ENCODE measurements at regions not wholly inside any gene's neighbourhood (a gene's known extent, or its start where the extent isn't known, plus 50 kb on each side); places are given as distances from the start of the nearest gene placed in this dataset.
"Not testable (repeated sequence)": the region's sequence is repeated elsewhere in the genome, so short reads cannot be mapped to it uniquely, and the experiment has no call there.

GRCh38 chr12:20154052-20154451 is 214.3 kb upstream of the PDE3A start:
- Histone ChIP-seq H3K27me3 (no peaks in the 10 kb centered on the region), H3K9me3 (no peaks in the 10 kb centered on the region), H3K4me1 (no peaks in the 10 kb centered on the region), H3K36me3 (no peaks in the 10 kb centered on the region), H3K4me3 (no peak overlapping the region), H3K27ac (no peak overlapping the region)
- no peak for DNase-seq
- no peak for TF ChIP-seq EP300 (IDR thresholded peaks at IDR 0.05)
- TF ChIP-seq POLR2AphosphoS5 (IDR thresholded peaks at IDR 0.05) = no peak
- no peak for TF ChIP-seq POLR2A (IDR thresholded peaks at IDR 0.05)
- TF ChIP-seq, protein P1, sequence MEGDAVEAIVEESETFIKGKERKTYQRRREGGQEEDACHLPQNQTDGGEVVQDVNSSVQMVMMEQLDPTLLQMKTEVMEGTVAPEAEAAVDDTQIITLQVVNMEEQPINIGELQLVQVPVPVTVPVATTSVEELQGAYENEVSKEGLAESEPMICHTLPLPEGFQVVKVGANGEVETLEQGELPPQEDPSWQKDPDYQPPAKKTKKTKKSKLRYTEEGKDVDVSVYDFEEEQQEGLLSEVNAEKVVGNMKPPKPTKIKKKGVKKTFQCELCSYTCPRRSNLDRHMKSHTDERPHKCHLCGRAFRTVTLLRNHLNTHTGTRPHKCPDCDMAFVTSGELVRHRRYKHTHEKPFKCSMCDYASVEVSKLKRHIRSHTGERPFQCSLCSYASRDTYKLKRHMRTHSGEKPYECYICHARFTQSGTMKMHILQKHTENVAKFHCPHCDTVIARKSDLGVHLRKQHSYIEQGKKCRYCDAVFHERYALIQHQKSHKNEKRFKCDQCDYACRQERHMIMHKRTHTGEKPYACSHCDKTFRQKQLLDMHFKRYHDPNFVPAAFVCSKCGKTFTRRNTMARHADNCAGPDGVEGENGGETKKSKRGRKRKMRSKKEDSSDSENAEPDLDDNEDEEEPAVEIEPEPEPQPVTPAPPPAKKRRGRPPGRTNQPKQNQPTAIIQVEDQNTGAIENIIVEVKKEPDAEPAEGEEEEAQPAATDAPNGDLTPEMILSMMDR (IDR thresholded peaks at IDR 0.05) = no peak
- WGBS, 2 donors = 89 to 92% methylated on average over 1 of the region's 1 CpG
- intact Hi-C loops (cut with DNase I) = no loop called here

DNA sequence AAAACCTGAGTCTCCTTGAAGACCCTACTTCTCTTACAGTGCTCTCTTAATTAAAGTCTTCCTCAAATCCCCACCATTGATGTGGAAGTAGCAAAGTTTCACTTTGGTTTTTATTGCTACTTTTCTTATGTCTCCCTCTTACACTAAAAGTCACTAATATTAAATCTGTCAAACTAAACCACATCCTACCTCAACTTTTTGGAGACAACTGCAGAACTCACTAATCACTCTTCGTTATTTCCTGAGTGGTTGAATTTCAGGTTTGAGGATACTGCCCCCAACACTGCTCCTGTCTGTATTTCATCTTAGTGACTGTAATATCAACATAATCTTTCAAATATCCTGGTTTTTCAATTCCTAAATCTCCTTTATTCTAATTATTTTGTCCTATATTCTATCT is 213.0 kb upstream of the PDE3A start:
- 56 to 80% methylated on average over 1 of the region's 1 CpG for WGBS, 2 donors
- H3K4me3 ChIP-seq = no peak overlapping the region
- H3K27me3 ChIP-seq = no peaks in the 10 kb centered on the region
- no peaks in the 10 kb centered on the region for H3K9me3 ChIP-seq
- H3K27ac ChIP-seq = no peak overlapping the region
- no peaks in the 10 kb centered on the region for H3K36me3 ChIP-seq
- DNase-seq = no peak
- H3K4me1 ChIP-seq = no peaks in the 10 kb centered on the region
- TF ChIP-seq, protein P1 (IDR thresholded peaks at IDR 0.05) = no peak
- no peak for TF ChIP-seq POLR2AphosphoS5 (IDR thresholded peaks at IDR 0.05)
- no peak for TF ChIP-seq POLR2A (IDR thresholded peaks at IDR 0.05)
- TF ChIP-seq EP300 (IDR thresholded peaks at IDR 0.05) = no peak
- intact Hi-C loops (cut with DNase I) = no loop called here

DNA sequence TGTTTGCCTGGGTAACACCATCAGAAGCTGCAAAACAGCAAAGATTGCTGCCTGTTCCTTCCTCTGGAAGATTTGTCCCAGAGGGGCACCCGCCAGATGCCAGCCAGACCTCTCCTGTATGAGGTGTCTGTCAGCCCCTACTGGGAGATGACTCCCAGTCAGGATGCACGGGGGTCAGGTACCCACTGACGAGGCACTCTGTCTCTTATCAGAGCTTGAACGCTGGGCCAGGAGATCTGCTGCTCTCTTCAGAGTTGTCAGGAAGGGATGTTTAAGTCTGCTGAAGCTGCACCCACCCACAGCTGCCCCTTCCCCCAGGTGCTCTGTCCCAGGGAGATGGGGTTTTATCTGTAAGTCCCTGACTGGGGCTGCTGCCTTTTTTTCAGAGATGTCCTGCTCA is 207.4 kb upstream of the PDE3A start:
- intact Hi-C loops (cut with DNase I) = not testable (repeated sequence)

DNA sequence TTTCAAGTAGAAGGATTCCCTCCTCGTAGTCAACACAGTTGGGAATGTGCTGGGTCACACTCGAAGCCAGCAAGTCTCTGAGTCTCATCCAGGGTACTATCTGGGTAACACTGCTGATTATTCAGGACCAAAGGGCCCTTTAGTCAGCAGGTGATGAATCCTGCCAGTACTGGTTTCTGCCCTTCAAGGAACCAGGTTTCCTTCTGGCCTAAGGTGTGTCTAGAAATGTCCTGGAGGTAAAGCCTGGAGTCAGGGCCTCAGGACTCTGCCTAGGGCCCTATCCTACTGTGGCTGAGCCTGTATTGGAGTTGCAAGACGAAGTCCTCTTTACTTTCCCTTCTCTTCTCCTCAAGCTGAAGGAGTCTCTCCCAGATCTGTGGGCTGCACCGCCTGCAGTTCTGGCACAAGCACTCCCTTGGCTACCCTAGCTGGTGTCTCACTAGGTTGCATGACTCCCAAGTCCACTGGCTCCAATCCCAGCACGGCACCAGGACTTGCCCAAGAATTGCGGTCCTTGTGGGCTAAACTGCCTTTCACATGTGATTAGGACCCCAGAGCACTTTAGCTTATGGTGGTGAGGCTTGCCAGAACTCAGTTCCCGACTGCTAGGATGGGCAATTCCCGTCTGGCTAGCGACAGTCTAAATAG is 193.7 kb upstream of the PDE3A start:
- Histone ChIP-seq H3K27ac (no peak overlapping the region), H3K27me3 (no peaks in the 10 kb centered on the region), H3K36me3 (no peaks in the 10 kb centered on the region), H3K4me3 (no peak overlapping the region), H3K9me3 (no peaks in the 10 kb centered on the region), H3K4me1 (no peaks in the 10 kb centered on the region)
- intact Hi-C loops (cut with DNase I) = no loop called here
- 92 to 93% methylated on average over 9 of the region's 9 CpGs for WGBS, 2 donors
- TF ChIP-seq POLR2AphosphoS5 (IDR thresholded peaks at IDR 0.05) (no peak), EP300 (IDR thresholded peaks at IDR 0.05) (no peak), POLR2A (IDR thresholded peaks at IDR 0.05) (no peak)
- TF ChIP-seq, protein P1 (IDR thresholded peaks at IDR 0.05) = no peak
- DNase-seq = no peak

More for the DNA sequence above, 207.4 kb upstream of the PDE3A start:
- not testable (repeated sequence) for H3K36me3 ChIP-seq, H3K4me1 ChIP-seq, H3K27ac ChIP-seq, H3K27me3 ChIP-seq, H3K9me3 ChIP-seq, H3K4me3 ChIP-seq
- WGBS, 2 donors = 81 to 84% methylated on average over 4 of the region's 4 CpGs
- DNase-seq = peak; percentile 24

DNA sequence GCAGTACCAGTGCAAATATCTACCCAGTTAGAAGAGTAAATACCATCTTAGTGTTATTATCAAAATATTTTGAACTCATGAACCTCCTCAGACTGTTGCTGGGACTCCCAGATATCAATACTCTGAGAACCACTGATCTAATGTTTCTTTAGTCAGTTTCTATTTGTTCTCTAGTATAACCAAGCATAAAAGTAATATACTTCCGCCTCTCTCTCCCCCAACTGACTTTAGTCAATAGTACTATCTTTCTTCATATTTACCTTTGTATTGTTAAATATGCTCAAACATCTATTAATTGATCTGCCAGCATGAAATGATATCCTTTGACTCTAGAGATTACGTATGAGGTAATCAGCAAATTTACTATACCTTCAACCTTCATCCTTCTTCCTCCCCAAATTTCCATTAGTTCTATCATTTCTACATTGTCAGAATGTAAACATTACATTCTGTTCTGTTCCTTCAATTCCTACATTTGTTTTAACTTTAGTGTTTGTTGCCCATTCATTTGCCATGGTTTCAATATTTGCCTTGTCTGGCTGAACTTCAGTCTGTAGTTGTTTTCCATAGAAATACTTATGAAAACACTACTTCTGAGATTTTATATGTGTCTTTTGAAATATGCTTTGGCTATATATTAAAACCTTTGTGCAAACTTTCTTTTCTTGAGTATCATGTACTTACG is 192.5 kb upstream of the PDE3A start:
- H3K36me3 ChIP-seq = no peaks in the 10 kb centered on the region
- no peaks in the 10 kb centered on the region for H3K9me3 ChIP-seq
- no peak overlapping the region for H3K27ac ChIP-seq
- WGBS, 2 donors = 56 to 80% methylated on average over 3 of the region's 3 CpGs
- H3K4me1 ChIP-seq = no peaks in the 10 kb centered on the region
- TF ChIP-seq, protein P1 (IDR thresholded peaks at IDR 0.05) = no peak
- no peak for TF ChIP-seq POLR2A (IDR thresholded peaks at IDR 0.05)
- no peak for TF ChIP-seq EP300 (IDR thresholded peaks at IDR 0.05)
- TF ChIP-seq POLR2AphosphoS5 (IDR thresholded peaks at IDR 0.05) = no peak
- H3K27me3 ChIP-seq = no peaks in the 10 kb centered on the region
- intact Hi-C loops (cut with DNase I) = no loop called here
- no peak for DNase-seq
- no peak overlapping the region for H3K4me3 ChIP-seq

Measured in sigmoid colon (tissue), 6 donors.